AG04449 (cell line): ENCODE measurements at regions not wholly inside any gene's neighbourhood (a gene's known extent, or its start where the extent isn't known, plus 50 kb on each side); places are given as distances from the start of the nearest gene placed in this dataset.

Experiments used
- CTCF ChIA-PET: fragments of 350-600 bp; formaldehyde crosslinking; extraction: SDS; loops from one replicate; lab custom pipeline; 2021; ENCODE audit warnings: antibody characterized with exemption; lab: Yijun Ruan, JAX
- POLR2A ChIA-PET: fragments of 400-600, 350-600 bp; formaldehyde crosslinking; extraction: SDS; loops from one replicate; lab custom pipeline; 2020; ENCODE audit warnings: antibody characterized with exemption, inconsistent platforms; lab: Yijun Ruan, JAX
- DNase-seq: peaks from one replicate; pipeline ENCODE4 v3.0.0-alpha.2; 2010; ENCODE audit warnings: low read depth, low spot score
- H3K4me3 ChIP-seq: 2 replicates; pipeline ENCODE4 v1.5.1; 2011; ENCODE audit warnings: low read depth, mild to moderate bottlenecking, control low read depth, low read length
- TF ChIP-seq, protein P1 (sequence below): IDR thresholded peaks from one replicate; pipeline ENCODE4 v1.5.1; 2011; ENCODE audit warnings: mild to moderate bottlenecking, moderate library complexity, low read length, control low read depth, inconsistent platforms; ENCODE audit not compliant: insufficient read depth; ENCODE audit errors: missing control alignments

DNA sequence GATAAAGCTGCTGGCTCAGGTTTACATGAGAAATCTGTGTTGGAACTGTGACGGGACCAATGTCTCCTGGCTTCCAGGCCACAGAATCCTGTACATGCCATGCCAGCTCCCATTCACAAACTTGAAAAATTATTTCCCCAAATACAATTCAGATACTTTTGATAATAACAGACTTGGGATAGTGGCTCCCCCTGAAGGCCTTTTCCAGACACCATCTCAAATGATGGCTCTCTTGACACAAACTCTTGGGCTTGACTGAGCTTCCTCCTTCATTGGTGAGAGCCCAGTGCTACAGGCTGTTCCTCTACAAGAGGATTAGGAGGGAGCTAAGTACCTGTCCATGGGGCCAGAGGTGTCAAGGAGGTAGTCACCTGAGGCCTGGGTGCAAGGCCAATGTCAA, 104.7 kb upstream of the PAX6 start:
- ChIA-PET POLR2A (no interaction called here), CTCF (no interaction called here)
- H3K4me3 ChIP-seq, result no peak overlapping the region
- TF ChIP-seq, protein P1, sequence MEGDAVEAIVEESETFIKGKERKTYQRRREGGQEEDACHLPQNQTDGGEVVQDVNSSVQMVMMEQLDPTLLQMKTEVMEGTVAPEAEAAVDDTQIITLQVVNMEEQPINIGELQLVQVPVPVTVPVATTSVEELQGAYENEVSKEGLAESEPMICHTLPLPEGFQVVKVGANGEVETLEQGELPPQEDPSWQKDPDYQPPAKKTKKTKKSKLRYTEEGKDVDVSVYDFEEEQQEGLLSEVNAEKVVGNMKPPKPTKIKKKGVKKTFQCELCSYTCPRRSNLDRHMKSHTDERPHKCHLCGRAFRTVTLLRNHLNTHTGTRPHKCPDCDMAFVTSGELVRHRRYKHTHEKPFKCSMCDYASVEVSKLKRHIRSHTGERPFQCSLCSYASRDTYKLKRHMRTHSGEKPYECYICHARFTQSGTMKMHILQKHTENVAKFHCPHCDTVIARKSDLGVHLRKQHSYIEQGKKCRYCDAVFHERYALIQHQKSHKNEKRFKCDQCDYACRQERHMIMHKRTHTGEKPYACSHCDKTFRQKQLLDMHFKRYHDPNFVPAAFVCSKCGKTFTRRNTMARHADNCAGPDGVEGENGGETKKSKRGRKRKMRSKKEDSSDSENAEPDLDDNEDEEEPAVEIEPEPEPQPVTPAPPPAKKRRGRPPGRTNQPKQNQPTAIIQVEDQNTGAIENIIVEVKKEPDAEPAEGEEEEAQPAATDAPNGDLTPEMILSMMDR, result no peak
- no peak for DNase-seq

DNA sequence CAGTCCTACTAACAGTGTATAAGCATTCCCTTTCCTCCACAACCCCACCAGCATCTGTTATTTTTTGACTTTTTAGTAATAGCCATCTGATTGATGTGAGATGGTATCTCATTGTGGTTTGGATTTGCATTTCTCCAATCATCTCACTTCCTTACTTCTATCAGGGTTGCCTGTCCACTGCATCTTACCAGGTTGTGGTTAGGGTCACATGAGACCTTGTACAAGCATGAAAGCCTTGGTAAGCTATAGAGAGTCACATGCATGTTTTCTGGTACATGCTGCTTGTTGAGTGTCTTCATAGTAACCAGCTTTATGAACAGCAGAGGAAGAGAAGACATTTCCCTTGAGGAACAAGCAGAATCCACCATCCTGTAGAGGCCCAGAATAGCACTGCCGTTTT, 102.9 kb upstream of the PAX6 start:
- POLR2A ChIA-PET, result no interaction called here

DNA sequence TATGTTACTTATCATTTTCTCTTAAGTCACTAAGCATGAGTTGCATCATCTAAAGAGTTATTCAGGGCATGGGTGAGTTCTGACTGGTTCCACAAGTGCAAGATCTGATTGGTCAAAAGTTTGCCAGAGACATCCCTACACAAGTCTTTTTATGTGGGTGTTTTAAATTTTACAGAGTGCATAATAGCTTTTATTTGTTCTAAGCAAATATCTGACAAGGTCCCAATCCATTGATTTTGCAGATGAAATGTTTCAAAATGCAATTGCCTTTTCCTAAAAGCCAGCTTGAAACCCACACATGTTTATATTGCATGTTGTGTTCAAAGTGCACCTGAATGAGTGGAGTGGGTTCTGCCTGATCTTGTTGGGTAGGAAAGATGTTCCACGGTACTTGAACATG, 101.7 kb upstream of the PAX6 start:
- H3K4me3 ChIP-seq, result no peak overlapping the region
- DNase-seq, result no peak
- POLR2A ChIA-PET, result no interaction called here
- TF ChIP-seq, protein P1, result no peak
- CTCF ChIA-PET, result interaction anchor here (1.3 kb wide), 1 partner anchor 45 kb away, joined by 4 read pairs; no protein-coding TSS in a partner anchor

More for the DNA sequence above, 102.9 kb upstream of the PAX6 start:
- H3K4me3 ChIP-seq, result no peak overlapping the region
- no peak for DNase-seq
- TF ChIP-seq, protein P1, result no peak
- CTCF ChIA-PET, result interaction anchor here (1.3 kb wide), 1 partner anchor 44 kb away, joined by 4 read pairs; no protein-coding TSS in a partner anchor

DNA sequence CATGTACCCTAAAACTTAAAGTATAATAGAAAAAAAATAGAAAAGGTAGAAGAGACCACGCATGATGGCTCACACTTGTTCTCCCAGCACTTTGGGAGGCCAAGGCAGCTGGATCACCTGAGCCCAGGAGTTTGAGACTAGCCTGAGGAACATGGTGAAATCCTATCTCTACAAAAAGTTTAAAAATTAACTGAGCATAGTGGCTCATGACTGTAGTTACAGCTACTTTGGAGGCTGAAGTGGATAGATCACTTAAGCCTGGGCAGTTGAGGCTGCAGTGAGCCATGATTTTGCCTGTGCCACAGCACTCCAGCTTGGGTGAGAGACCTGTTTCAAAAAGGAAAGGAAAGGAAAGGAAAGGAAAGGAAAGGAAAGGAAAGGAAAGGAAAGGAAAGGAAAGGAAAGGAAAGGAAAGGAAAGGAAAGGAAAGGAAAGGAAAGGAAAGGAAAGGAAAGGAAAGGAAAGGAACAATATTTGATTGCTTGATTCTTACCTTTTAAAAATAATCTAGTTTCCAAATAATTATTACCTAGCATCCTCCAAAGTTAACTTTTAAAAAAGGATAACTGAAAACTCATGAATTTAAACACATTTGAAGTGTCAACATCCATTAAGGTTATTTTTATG, 99.9 kb upstream of the PAX6 start:
- TF ChIP-seq, protein P1, result no peak
- no peak for DNase-seq
- no peak overlapping the region for H3K4me3 ChIP-seq
- ChIA-PET CTCF (no interaction called here), POLR2A (no interaction called here)

DNA sequence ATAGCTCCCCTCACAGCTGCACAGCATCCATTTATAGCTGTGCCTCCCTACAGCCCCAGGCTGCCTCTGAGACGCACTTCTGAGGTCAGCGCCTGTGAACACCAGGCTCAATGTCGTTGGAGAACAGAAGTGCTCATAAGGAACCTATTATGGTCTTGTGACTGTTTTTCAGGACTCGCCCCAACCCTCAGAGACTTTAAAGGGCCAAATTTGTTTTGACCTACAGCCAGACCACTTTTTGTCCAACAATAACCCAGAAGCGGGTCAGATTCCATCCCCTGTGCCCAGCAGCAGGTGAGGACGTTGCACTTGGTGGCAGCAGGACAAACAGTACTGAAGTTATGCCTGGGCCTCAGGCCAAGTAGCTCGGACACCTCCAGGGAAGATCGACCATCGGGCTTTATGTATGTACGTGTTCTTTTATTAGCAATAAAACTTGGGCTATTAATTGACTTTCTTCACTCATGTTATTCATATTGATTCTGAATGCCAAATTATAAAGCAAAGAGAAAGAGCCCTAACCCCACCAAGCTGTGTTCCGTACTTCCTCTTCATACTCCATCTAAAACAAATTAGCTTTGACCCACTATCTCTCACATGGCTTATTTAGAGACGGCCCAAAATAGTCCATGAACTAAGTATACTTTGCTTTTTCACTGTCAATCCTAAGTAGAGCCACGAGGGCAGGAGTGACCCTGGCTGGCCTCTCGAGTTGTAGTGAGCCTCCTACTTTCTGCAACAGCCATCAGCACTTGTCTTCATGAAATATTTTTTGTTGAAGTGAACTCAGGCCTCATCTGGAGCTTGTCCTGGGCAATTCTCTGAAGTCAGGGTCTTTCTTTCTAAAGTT, 92.3 kb upstream of the PAX6 start:
- TF ChIP-seq, protein P1, result no peak
- no peak overlapping the region for H3K4me3 ChIP-seq
- DNase-seq, result no peak
- ChIA-PET CTCF (no interaction called here), POLR2A (no interaction called here)

DNA sequence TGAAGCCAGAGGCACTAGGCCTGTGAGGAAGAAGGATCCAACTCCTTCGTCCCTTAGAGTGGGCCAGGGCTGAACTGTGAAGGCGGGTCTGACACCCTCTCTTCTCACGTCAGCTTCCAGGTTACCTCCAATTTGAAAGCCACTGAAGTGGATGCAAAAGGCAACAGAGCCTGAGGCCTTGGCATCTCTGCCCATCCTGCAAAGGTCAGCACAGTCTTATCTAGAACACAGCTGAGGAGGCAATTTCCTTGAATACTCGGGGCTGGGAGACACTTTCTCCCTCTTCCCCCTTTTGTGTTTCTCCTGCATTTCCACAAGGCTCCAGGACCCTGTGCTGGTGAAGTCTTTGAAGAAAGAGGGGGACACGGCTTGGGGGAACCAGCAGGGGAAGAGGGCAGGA, 91.6 kb upstream of the PAX6 start:
- ChIA-PET POLR2A (no interaction called here), CTCF (no interaction called here)
- DNase-seq, result no peak
- no peak overlapping the region for H3K4me3 ChIP-seq
- TF ChIP-seq, protein P1, result no peak
